ENCODE measurements at regions not wholly inside any gene's neighbourhood (a gene's known extent, or its start where the extent isn't known, plus 50 kb on each side); places are given as distances from the start of the nearest gene placed in this dataset.
"Not testable (repeated sequence)": the region's sequence is repeated elsewhere in the genome, so short reads cannot be mapped to it uniquely, and the experiment has no call there.

GRCh38 chr15:69665641-69666111 is 213.1 kb downstream of the RPLP1 start:
- DNase-seq (ENCODE audit: insufficient read length, low spot score) (no peak), FAIRE-seq (no peak)

GRCh38 chr15:69666441-69666882 is 213.8 kb downstream of the RPLP1 start:
- peak; percentile 69 for FAIRE-seq
- no peak for DNase-seq (ENCODE audit: insufficient read length, low spot score)

- FAIRE-seq, result no peak
- no peak for DNase-seq (ENCODE audit: insufficient read length, low spot score)
Measured at GRCh38 chr15:69666921-69667811, 214.5 kb downstream of the RPLP1 start.

GRCh38 chr15:69668039-69668705 is 215.6 kb downstream of the RPLP1 start:
- FAIRE-seq, result no peak
- no peak for DNase-seq (ENCODE audit: insufficient read length, low spot score)

- DNase-seq (ENCODE audit: insufficient read length, low spot score) (no peak), FAIRE-seq (no peak)
Measured at GRCh38 chr15:69668963-69669362, 216.3 kb downstream of the RPLP1 start.

- DNase-seq (ENCODE audit: insufficient read length, low spot score) (no peak), FAIRE-seq (no peak)
Measured at GRCh38 chr15:69669446-69669845, 216.8 kb downstream of the RPLP1 start.

- no peak for DNase-seq (ENCODE audit: insufficient read length, low spot score)
- no peak for FAIRE-seq
Measured at GRCh38 chr15:69673291-69673881, 220.8 kb downstream of the RPLP1 start.

- FAIRE-seq (no peak), DNase-seq (ENCODE audit: insufficient read length, low spot score) (no peak)
Measured at GRCh38 chr15:69675731-69676130, 223.1 kb downstream of the RPLP1 start.

- DNase-seq (ENCODE audit: insufficient read length, low spot score), result no peak
- no peak for FAIRE-seq
Measured at GRCh38 chr15:69677403-69677802, 224.8 kb downstream of the RPLP1 start.

- no peak for FAIRE-seq
- DNase-seq (ENCODE audit: insufficient read length, low spot score), result no peak
Measured at GRCh38 chr15:69679623-69680228, 227.1 kb downstream of the RPLP1 start.

- not testable (repeated sequence) for DNase-seq (ENCODE audit: insufficient read length, low spot score); FAIRE-seq
Measured at GRCh38 chr15:69684823-69685222, 232.2 kb downstream of the RPLP1 start.

- DNase-seq (ENCODE audit: insufficient read length, low spot score), result no peak
Measured at GRCh38 chr15:69685512-69686452, 233.2 kb downstream of the RPLP1 start.

GRCh38 chr15:69686626-69687025 is 234.0 kb downstream of the RPLP1 start:
- DNase-seq (ENCODE audit: insufficient read length, low spot score) (no peak), FAIRE-seq (no peak)

More at GRCh38 chr15:69685512-69686452, 233.2 kb downstream of the RPLP1 start:
- FAIRE-seq, result no peak

- FAIRE-seq, result no peak
- DNase-seq (ENCODE audit: insufficient read length, low spot score), result no peak
Measured at GRCh38 chr15:69689133-69689532, 236.5 kb downstream of the RPLP1 start.

GRCh38 chr15:69691307-69692015 is 238.8 kb downstream of the RPLP1 start:
- no peak for FAIRE-seq
- DNase-seq (ENCODE audit: insufficient read length, low spot score), result no peak

GRCh38 chr15:69692342-69692741 is 239.7 kb downstream of the RPLP1 start:
- DNase-seq (ENCODE audit: insufficient read length, low spot score) (no peak), FAIRE-seq (no peak)

GRCh38 chr15:69693059-69693458 is 240.4 kb downstream of the RPLP1 start:
- FAIRE-seq (no peak), DNase-seq (ENCODE audit: insufficient read length, low spot score) (no peak)

- no peak for DNase-seq (ENCODE audit: insufficient read length, low spot score)
- FAIRE-seq, result no peak
Measured at GRCh38 chr15:69696946-69697345, 244.3 kb downstream of the RPLP1 start.

- DNase-seq (ENCODE audit: insufficient read length, low spot score) (no peak), FAIRE-seq (no peak)
Measured at GRCh38 chr15:69697916-69698315, 245.3 kb downstream of the RPLP1 start.
